NCI-H128 (cell line): ENCODE measurements at regions not wholly inside any gene's neighbourhood (a gene's known extent, or its start where the extent isn't known, plus 50 kb on each side); places are given as distances from the start of the nearest gene placed in this dataset.

Experiments used
- DNase-seq: peaks from one replicate; lab custom pipeline; 2025; ENCODE audit not compliant: unreplicated experiment; lab: John Stamatoyannopoulos, UW

DNA sequence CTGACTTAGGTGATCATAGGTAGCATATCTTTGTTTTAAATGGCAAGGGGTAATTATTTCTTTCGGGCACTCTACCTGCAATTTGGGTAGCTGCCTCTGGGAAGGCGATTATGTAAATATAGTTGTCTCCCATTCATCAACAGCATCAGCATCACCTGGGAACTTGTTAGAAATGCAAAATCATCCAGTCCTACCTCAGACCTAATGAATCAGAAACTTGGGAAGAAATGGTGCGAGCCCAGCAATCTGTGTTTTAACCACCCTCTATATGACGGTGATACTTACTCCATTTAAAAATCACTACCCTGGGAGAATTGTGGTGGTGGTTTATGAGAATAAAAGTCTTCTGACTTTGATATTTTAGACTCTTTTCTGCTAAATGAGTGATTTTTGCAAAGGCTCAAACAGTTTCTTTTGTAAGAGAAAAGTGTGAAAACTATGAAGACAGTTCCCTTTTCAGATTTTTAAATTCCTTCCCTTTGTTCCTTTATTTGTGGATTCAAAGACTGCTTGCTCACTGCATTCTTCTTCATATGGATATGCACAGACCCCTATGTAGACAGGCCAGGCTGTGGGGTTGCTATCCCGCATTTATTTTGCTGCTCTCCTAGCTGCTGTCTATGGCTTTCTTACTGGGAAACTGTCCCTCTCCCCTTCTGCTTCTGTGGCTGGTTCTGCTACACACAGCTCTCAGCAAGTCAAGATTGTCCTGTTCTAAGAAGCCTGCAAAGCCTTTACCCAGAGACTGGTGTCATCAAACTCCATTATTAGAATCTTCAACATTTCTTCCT is 365.3 kb downstream of the RNF144B start:
- no peak for DNase-seq

DNA sequence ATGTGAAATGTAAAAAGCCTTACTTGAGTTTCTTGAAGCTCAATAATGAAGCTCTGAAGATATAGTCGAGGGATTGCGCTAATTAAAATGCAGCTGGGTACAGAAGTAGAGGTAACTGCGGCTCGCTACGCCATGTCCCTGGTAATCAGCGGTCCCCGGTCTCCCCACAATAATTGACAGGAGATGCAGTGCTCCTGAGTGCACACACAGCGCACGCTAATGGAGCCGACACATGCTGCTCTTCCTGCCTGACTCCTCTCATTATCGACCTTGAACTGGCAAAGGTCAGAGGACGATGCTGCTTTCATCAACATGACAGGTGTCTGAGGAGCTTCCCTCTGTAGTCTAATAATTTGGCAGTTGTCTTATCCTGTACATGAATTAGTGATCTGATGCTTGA is 365.9 kb downstream of the RNF144B start:
- no peak for DNase-seq

DNA sequence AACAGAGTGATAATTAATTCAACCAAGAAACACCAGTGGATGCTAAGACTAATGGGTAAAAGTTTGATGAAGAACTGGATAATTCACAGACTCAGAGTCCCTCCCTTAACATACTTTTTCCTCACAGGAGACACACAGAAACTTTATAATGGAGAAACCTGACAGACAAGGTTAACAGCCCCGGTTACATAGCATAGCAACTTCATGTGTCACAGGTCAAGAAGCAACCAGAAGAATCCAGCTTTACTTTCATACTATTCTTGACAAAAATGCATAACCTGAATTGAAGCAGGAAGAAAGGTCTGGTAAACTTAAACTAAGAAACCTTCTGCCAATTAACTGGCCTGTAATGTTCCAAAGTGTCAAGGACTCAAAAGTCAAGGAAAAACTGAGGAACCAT is 375.9 kb downstream of the RNF144B start:
- DNase-seq, result no peak

DNA sequence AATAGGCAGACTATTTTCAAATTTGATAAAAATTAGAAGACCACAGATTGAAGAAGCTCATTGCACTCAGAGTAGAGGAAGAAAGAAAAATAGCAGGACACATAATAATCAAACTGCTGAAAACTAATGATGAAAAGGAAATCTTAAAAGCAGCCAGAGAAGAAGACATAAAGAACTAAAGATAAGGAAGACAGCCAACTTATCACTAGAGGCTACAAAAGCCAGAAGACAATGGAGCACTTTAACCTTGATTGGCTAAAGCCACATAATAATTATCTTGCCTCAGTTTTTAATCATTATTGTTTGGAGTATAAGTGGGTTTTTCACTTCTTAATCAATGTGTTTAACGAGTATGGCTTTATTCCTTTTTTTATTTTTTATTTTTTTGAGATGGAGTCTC is 397.6 kb downstream of the RNF144B start:
- DNase-seq, result no peak

DNA sequence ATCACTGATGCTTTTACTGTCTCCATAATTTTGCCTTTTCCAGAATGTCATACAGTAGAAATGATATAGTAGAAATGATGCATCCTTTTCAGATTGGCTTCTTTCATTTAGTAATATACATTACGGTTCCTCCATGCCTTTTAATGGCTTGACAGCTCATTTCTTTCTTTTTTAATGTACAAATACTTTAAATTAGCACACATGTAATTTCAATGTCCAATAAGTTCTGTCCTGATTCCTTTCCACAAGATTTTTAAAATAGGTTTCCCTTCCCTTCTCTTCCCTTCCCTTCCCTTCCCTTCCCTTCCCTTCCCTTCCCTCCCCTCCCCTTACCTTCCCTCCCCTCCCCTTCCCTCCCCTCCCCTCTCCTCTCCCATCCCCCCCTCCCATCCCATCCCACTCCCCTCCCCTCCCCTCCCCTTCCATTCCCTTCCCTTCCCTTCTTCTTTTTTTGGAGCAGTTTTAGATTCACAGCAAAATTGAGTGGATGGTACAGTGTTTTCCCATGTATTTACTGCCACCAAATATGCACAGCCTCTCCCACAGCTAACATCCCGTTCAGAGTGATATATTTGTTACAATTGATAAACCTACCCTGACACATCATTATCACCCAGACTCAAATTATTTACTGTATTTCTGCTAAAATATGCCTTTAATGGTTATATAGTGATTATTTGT is 398.8 kb downstream of the RNF144B start:
- no peak for DNase-seq

DNA sequence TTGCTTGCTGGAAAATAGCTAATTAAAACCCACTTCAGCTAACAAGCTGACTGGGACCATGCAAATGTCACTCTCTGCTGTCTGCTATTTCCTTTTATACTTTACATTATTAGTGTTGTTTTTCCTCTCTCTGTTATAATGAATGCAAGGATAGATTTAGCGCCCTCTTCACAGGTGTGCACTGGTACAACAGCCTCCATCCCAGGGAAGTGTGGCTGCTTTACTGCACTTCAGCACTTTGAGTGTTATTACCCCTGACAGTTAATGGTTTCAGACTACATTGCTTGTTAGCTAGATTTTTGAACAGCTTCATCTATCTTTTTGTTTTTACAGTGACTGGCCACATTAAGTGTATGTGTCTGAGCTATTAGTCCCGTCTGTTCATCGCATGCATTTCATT is 405.7 kb downstream of the RNF144B start:
- DNase-seq, result no peak

DNA sequence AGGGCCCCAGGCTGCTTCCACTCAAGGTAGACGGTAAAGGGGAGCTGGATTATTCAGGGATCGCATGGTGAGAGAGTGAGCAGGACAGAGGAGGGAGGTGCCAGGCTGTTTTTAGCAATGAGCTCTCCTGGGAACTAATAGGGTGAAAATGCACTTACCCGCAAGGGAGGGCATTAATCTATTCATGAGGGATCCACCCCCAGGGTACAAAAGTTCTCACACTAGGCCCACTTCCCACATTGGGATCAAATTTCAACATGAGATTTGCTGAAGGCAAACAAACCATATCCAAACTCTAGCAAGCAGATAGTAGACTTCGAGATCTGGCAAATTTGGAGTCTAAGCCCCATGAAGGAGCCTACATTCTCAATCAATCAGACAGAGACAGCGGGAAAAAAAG is 408.6 kb downstream of the RNF144B start:
- no peak for DNase-seq

DNA sequence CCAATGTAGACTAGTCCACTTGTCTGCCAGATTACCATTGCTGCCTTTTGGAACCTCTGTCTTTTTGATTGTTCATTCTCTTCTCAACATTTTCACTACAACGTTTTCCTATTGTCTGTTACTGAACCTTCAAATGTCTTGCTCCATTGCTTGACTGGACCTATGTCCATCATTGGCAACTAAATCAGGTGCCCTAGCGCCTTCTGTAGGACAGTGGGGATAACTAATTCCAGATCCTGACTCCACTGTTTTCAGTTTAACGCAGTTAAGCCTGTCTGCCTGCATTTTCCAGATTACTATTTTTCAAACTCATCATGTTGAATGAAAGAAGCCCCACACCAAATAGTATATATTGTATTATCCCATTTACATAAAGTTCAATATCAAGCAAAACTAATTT is 433.6 kb downstream of the RNF144B start:
- no peak for DNase-seq

DNA sequence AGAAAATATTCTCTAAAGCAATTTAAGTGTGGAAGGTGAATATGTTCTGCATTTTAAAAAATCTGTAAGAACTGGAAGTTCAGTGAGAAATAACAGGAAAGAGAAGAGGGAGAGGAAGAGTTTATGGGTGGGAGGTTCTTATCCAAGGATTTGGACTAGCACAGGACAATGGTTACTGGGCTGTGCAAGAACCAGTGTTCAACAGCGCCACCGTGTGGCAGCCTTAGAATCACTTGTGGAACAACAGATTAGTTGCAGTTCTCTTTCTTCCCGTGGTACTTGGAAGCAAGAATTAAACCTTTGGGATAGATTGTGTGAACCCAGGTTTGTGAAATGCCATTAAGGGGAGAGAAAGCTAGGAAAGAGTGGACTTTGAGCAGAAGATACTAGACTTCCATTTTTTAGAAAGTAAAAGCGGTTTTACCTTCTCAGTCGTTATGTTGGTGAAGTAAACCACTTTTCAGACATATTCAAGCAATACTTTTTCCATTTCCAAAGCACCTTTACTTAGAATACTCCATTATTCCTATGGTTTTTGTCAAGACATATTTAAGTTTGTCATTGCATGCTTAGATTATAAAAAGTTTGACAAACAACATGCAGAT is 436.7 kb downstream of the RNF144B start:
- no peak for DNase-seq

DNA sequence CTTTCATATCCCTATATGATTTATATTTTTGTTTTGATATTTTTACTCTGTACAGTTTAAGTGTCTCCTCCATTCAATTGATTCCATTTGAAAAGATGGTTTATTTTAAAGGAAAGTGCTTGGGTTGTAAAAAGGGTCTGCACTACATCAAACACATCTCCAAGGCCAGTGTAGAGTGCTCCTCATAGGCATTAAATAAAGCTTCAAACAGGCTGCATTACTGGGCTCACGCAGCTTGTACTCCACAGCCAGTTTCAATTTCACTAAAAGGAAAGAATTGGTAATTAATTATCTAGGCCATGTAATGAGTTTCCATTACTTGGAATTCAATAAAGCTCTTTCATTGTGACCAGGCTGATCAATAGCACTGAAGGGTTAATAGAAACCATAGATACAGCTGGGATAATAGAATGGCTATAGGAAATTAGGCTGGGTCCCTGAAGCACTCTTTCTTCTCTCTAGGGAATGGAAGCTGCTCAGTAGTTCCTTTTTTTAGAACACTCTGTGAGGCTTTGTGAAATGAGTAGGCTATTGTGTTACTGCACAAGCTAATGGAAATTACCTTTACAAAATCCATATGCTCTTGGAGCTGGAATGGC is 442.2 kb downstream of the RNF144B start:
- DNase-seq, result peak; percentile 65

DNA sequence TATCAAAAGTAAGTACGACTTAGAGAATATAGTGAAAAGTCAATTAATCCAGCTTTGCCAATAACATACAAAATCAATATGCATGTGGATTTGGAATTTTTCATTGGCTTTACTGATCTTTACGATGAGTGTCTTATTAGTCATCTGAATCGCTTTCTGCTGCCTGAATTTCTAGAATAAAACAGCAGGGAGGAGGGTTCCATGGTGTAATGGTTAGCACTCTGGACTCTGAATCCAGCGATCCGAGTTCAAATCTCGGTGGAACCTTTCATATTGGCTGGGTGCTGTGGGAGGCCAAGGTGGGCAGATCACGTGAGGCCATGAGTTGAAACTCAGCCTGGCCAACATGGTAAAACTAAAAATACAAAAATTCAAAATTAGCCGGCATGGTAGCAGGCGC is 448.8 kb downstream of the RNF144B start:
- DNase-seq, result no peak

DNA sequence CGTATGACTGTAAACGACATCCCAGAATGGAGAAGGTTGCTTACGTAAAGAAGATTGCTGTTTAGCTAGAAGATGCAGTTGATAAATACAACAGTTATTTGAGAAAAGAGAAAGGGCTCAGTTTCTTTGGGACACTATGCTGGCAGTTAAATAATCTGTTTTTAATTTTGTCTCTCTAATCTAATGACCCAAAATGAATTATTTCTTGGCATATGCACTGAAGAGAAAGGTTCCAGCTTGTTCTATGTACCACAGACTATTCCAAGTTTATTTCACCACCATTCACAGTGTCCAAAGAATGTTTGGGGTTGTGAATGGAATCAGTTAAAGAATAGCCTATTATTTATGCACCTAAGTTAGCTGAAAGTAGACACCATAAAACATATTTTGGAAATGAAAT is 449.9 kb downstream of the RNF144B start:
- no peak for DNase-seq

DNA sequence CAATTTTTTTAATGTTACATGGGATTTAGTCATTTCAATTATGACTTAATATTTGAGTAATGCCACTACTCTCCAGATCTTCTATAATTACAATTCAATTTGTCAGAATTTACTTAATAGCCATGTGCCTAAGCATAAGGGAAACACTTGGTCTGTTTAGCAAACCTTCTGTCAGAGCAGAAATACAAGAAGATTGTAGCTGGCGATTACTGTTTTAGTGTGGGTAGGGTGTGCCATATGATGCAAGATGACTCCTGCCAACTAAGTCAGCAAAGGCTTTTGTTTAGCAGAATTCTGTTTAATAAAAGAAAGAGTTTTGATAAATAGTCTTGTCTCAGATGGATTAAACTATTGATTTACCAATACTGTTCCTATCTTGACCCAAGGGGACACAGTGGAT is 455.4 kb downstream of the RNF144B start:
- no peak for DNase-seq

DNA sequence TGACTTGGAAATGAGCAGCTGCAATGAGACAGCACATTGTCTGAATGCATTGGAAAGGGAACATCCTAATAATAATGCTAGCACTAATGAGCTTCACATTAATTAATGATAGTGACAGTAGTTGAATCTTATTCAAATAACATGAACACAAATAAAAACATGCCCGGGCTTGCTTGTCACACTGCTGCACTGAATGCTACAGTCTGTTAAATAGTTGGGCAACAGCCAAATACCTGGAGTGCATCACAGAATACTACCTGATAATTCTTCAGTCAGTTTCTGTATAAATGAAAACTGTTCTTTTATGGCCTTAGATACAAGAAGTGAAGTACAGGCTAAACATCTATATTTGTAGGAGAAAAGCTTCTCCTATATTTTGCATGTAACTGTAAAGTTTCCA is 458.7 kb downstream of the RNF144B start:
- no peak for DNase-seq

DNA sequence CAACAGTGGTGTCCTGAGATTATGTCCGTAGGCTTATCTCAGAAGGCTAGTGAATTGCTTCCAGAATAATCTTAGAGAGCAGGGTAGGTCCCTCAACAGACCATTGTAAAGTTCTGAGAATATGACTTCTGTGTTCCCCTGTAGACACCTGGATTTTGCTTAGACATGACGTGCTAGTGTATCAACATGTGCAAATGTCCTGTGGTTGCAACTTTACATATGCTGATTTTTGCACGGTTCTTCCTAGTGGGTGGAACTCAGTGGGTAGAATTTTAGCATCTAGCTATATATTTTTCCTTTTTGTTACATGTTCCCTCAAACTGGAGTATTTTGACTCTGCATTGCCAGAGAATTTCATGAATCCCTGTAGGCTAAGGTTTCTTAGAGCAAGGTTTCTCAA is 459.2 kb downstream of the RNF144B start:
- DNase-seq, result no peak

DNA sequence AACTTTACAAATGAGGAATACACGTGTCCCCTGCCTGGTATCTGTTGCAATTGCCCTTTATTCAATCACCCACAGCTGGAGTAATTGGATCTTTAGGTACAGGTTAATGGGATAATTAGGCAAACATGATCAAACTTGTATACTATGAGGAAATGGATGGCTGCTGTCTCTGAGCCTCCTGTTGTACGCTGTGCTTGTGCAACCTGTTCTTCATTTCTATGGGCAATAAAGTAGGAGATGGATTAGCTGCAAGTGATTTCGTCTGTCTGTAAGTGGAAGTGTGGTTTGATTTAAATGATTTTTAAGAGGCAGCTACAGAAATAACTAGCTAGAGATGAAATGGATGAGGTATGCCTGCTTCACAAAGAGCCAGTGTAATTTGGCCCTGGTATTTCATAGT is 474.1 kb downstream of the RNF144B start:
- peak; percentile 26 for DNase-seq

DNA sequence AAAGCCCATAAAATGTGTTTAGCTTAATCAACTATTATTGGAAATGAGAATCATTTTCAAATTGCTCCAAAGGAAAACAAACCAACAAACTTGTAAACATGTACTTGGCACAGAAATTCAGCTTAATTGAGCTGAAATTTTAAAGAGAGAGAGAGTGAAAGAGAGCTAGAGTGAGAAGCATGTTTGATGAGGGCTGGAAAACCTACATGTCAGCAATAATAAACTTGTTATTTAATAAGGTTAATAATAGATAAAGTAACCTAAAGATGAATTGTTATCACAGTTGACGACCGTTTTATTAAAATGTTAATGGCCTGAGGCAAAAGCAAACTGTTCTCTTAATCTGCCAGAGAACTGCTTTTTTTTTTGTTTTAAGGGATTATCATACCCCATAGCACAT is 496.1 kb downstream of the RNF144B start:
- DNase-seq, result no peak

DNA sequence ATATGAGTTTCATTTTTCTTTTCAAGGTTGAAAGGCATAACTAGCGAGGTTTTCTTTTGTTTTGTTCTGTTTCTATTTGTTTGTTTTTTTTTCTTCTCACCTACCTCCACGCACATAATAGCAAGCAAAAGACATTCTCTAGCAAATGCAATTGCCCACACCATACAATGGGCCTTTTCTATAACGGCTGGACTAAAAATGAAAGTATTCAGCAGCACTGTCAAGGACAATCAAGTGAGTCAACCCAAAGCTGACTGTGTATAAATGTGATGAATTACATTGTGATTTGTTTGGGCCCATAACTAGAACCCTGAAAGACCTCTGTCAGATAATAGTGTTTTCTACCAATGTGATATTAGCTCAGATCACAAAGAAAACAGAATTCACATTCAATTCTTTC is 496.7 kb downstream of the RNF144B start:
- no peak for DNase-seq

DNA sequence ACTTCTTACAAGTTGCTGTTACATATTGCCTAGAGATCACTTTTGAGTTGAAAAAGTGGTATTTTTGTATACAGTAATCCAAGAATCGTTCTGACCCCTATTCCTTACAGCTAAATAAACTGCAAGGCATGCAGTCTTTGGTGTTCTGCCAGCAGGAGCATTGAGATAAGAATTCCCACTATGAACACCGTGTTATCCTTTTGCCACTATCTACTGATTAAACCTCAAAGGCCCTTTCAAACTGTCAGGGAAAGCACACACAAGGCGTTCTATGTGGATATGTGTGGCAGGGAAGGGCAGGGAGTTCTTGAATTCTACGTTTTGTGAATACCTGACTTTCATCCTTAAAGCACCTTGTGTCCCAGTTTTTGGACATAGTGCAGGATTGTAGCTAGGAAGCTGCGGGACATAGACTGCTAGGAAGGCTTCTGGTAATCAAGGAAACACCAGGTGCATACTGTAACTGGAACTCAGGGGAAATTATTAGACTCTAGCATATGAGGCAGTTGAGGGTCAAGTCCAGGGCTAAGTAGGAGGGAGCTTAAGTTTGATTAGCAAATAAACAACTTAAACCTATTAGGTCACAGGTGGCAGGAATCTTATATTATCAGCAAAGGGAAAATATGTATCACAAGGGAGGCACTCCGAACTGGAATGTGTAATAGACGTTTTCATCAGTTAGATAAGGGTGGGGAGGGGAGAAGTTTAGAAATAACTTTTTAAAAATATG is 506.6 kb downstream of the RNF144B start:
- no peak for DNase-seq

DNA sequence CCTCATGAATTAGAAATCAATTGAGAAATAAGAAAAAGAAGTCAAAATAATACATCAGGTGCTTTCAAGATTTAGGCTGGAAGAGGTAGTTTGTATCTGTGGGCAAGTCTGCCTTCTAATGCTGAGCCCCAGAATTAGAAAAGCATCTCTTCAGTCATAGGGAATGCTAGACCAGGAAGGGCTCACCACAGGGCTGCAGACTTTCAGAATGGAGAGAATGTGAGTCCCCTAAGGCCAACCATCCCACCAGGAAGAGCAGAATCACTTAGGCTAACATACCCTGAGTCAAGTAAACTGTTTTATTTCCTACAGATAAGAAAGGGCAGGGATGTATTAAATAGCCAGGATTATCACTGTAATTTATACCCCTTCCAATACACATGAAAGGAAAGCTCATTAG is 510.2 kb downstream of the RNF144B start:
- DNase-seq, result no peak

DNA sequence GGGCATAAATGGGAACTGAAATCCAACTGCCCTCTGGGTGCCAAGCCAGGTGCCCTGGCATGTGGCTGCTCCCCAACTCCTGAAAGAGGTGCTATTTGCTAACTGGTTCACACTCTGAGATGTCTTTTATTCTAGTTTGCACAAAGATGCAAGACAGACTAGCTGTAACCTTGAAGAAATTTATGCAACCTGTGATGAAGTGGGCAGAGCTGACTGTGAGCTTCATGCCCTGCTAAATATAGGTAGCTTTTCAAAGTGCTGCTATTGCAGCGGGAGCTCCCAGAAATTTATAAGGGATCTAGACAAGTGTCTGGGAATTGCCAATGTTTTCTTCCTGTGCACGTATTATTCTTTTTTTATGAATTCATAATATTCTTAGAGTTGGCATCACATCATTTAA is 517.5 kb downstream of the RNF144B start:
- DNase-seq, result no peak
